ENCODE measurements at regions not wholly inside any gene's neighbourhood (a gene's known extent, or its start where the extent isn't known, plus 50 kb on each side); places are given as distances from the start of the nearest gene placed in this dataset.

- no peak for TF ChIP-seq POLR2A (IDR thresholded peaks at IDR 0.05)
- TF ChIP-seq, protein P1, sequence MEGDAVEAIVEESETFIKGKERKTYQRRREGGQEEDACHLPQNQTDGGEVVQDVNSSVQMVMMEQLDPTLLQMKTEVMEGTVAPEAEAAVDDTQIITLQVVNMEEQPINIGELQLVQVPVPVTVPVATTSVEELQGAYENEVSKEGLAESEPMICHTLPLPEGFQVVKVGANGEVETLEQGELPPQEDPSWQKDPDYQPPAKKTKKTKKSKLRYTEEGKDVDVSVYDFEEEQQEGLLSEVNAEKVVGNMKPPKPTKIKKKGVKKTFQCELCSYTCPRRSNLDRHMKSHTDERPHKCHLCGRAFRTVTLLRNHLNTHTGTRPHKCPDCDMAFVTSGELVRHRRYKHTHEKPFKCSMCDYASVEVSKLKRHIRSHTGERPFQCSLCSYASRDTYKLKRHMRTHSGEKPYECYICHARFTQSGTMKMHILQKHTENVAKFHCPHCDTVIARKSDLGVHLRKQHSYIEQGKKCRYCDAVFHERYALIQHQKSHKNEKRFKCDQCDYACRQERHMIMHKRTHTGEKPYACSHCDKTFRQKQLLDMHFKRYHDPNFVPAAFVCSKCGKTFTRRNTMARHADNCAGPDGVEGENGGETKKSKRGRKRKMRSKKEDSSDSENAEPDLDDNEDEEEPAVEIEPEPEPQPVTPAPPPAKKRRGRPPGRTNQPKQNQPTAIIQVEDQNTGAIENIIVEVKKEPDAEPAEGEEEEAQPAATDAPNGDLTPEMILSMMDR (IDR thresholded peaks at IDR 0.05) = no peak
These were observed 110.2 kb downstream of the ANXA2R start for GRCh38 chr5:42929871-42930270.

Measured in thyroid gland (tissue), 4 donors.